ENCODE measurements at regions not wholly inside any gene's neighbourhood (a gene's known extent, or its start where the extent isn't known, plus 50 kb on each side); places are given as distances from the start of the nearest gene placed in this dataset.
A peak's percentile ranks its signal among the peaks of the same experiment; 100 is the strongest.
"Not testable (repeated sequence)": the region's sequence is repeated elsewhere in the genome, so short reads cannot be mapped to it uniquely, and the experiment has no call there.

- DNase-seq (ENCODE audit: low read depth) = no peak
Measured at GRCh38 chr12:4822572-4822971, 87.1 kb upstream of the KCNA1 start.

GRCh38 chr12:4824380-4824779 lies 85.3 kb upstream of the KCNA1 start:
- no peak for DNase-seq (ENCODE audit: low read depth)

GRCh38 chr12:4825011-4825858 lies 84.5 kb upstream of the KCNA1 start:
- no peak for DNase-seq (ENCODE audit: low read depth)

- no peak for DNase-seq (ENCODE audit: low read depth)
Measured at GRCh38 chr12:4826909-4827308, 82.8 kb upstream of the KCNA1 start.

- DNase-seq (ENCODE audit: low read depth) = no peak
Measured at GRCh38 chr12:4828176-4828575, 81.5 kb upstream of the KCNA1 start.

GRCh38 chr12:4829161-4829792 lies 80.4 kb upstream of the KCNA1 start:
- no peak for DNase-seq (ENCODE audit: low read depth)

GRCh38 chr12:4829793-4830162 lies 79.9 kb upstream of the KCNA1 start:
- no peak for DNase-seq (ENCODE audit: low read depth)

- no peak for DNase-seq (ENCODE audit: low read depth)
Measured at GRCh38 chr12:4830556-4831210, 79.0 kb upstream of the KCNA1 start.

- DNase-seq (ENCODE audit: low read depth) = no peak
Measured at GRCh38 chr12:4833053-4833452, 76.7 kb upstream of the KCNA1 start.

- DNase-seq (ENCODE audit: low read depth) = no peak
Measured at GRCh38 chr12:4833524-4833923, 76.2 kb upstream of the KCNA1 start.

GRCh38 chr12:4842401-4842800 lies 67.3 kb upstream of the KCNA1 start:
- DNase-seq (ENCODE audit: low read depth) = not testable (repeated sequence)

- DNase-seq (ENCODE audit: low read depth) = no peak
Measured at GRCh38 chr12:4843907-4844306, 65.8 kb upstream of the KCNA1 start.

- DNase-seq (ENCODE audit: low read depth) = no peak
Measured at GRCh38 chr12:4847713-4848112, 62.0 kb upstream of the KCNA1 start.

GRCh38 chr12:4849115-4849541 lies 60.6 kb upstream of the KCNA1 start:
- no peak for DNase-seq (ENCODE audit: low read depth)

GRCh38 chr12:4849795-4850345 lies 59.8 kb upstream of the KCNA1 start:
- DNase-seq (ENCODE audit: low read depth) = no peak

- DNase-seq (ENCODE audit: low read depth) = no peak
Measured at GRCh38 chr12:4850857-4851380, 58.8 kb upstream of the KCNA1 start.

- no peak for DNase-seq (ENCODE audit: low read depth)
Measured at GRCh38 chr12:4852308-4852707, 57.4 kb upstream of the KCNA1 start.

- DNase-seq (ENCODE audit: low read depth) = no peak
Measured at GRCh38 chr12:4852911-4853310, 56.8 kb upstream of the KCNA1 start.

GRCh38 chr12:4855121-4855924 lies 54.4 kb upstream of the KCNA1 start:
- DNase-seq (ENCODE audit: low read depth) = peak; percentile 21

- no peak for DNase-seq (ENCODE audit: low read depth)
Measured at GRCh38 chr12:4856596-4856995, 53.1 kb upstream of the KCNA1 start.

- peak; percentile 48 for DNase-seq (ENCODE audit: low read depth)
Measured at GRCh38 chr12:4857472-4858291, 52.0 kb upstream of the KCNA1 start.

Data from T follicular helper cell (primary cell).